BLaER1 (cell line): ENCODE measurements at regions not wholly inside any gene's neighbourhood (a gene's known extent, or its start where the extent isn't known, plus 50 kb on each side); places are given as distances from the start of the nearest gene placed in this dataset.

Experiments
- H3K27ac ChIP-seq: shearing (Covaris generic); formaldehyde crosslinking; 2 replicates; pipeline ENCODE4 v1.8.1; 2022
- H3K27me3 ChIP-seq: shearing (Covaris generic); formaldehyde crosslinking; 2 replicates; pipeline ENCODE4 v1.8.1; 2022
- H3K36me3 ChIP-seq: shearing (Covaris generic); formaldehyde crosslinking; 2 replicates; pipeline ENCODE4 v1.8.1; 2022
- H3K4me1 ChIP-seq: shearing (Covaris generic); formaldehyde crosslinking; 2 replicates; pipeline ENCODE4 v1.8.1; 2022
- H3K4me2 ChIP-seq: shearing (Covaris generic); formaldehyde crosslinking; 2 replicates; pipeline ENCODE4 v1.8.1; 2022
- H3K4me3 ChIP-seq: shearing (Covaris generic); formaldehyde crosslinking; 2 replicates; pipeline ENCODE4 v1.8.1; 2022
- H3K9ac ChIP-seq: shearing (Covaris generic); formaldehyde crosslinking; 2 replicates; pipeline ENCODE4 v1.8.1; 2022
- H3K9me3 ChIP-seq: shearing (Covaris generic); formaldehyde crosslinking; 2 replicates; pipeline ENCODE4 v1.8.1; 2022
- H4K20me1 ChIP-seq: shearing (Covaris generic); formaldehyde crosslinking; 2 replicates; pipeline ENCODE4 v1.8.1; 2022
- Cebpa-rat ChIP-seq: shearing (Covaris generic); IDR thresholded peaks from 2 replicates; pipeline ENCODE4 v1.8.1; 2022

- Histone ChIP-seq H3K4me2 (no peak overlapping the region), H3K9me3 (no peaks in the 10 kb centered on the region), H3K27ac (no peak overlapping the region), H3K4me3 (no peak overlapping the region), H3K4me1 (peaks cover 31% of the 10 kb centered on the region), H3K36me3 (no peaks in the 10 kb centered on the region), H3K9ac (no peak overlapping the region), H3K27me3 (no peaks in the 10 kb centered on the region), H4K20me1 (no peaks in the 10 kb centered on the region)
- no peak for TF ChIP-seq Cebpa-rat
Measured at GRCh38 chr2:46850742-46851141, 64.9 kb downstream of the MCFD2 start.

GRCh38 chr2:46849721-46850556 is 65.7 kb downstream of the MCFD2 start:
- Histone ChIP-seq H4K20me1 (no peaks in the 10 kb centered on the region), H3K27me3 (no peaks in the 10 kb centered on the region), H3K9me3 (no peaks in the 10 kb centered on the region), H3K27ac (peak overlapping the region; percentile 73; the same call in 1 of the 2 replicates), H3K36me3 (no peaks in the 10 kb centered on the region), H3K4me2 (peak overlapping the region; percentile 94), H3K9ac (no peak overlapping the region), H3K4me3 (no peak overlapping the region), H3K4me1 (peaks cover 31% of the 10 kb centered on the region)
- no peak for TF ChIP-seq Cebpa-rat

- peaks cover 31% of the 10 kb centered on the region for H3K4me1 ChIP-seq
- H3K9me3 ChIP-seq, result no peaks in the 10 kb centered on the region
- peak overlapping the region; percentile 94 for H3K4me2 ChIP-seq
- no peaks in the 10 kb centered on the region for H3K27me3 ChIP-seq
- TF ChIP-seq Cebpa-rat, result no peak
- H3K4me3 ChIP-seq, result no peak overlapping the region
- no peaks in the 10 kb centered on the region for H4K20me1 ChIP-seq
- peak overlapping the region; percentile 73 for H3K27ac ChIP-seq
- no peaks in the 10 kb centered on the region for H3K36me3 ChIP-seq
- 0 out of 2 replicates have a peak overlapping the region, but pooled peaks have one; percentile 30 for H3K9ac ChIP-seq
Measured at GRCh38 chr2:46849046-46849715, 66.4 kb downstream of the MCFD2 start.

GRCh38 chr2:46848447-46848846 is 67.2 kb downstream of the MCFD2 start:
- Histone ChIP-seq H3K9ac (0 out of 2 replicates have a peak overlapping the region, but pooled peaks have one; percentile 30), H3K4me3 (peak overlapping the region; percentile 10; the same call in 1 of the 2 replicates), H3K4me1 (peaks cover 31% of the 10 kb centered on the region), H3K27ac (peak overlapping the region; percentile 73), H3K27me3 (no peaks in the 10 kb centered on the region), H3K36me3 (no peaks in the 10 kb centered on the region), H3K9me3 (no peaks in the 10 kb centered on the region), H3K4me2 (peak overlapping the region; percentile 94), H4K20me1 (no peaks in the 10 kb centered on the region)
- no peak for TF ChIP-seq Cebpa-rat

GRCh38 chr2:46847726-46848412 is 67.7 kb downstream of the MCFD2 start:
- Histone ChIP-seq H4K20me1 (no peaks in the 10 kb centered on the region), H3K9me3 (no peaks in the 10 kb centered on the region), H3K4me1 (peaks cover 31% of the 10 kb centered on the region), H3K9ac (no peak overlapping the region; the same call in 1 of the 2 replicates), H3K27ac (peak overlapping the region; percentile 52), H3K27me3 (no peaks in the 10 kb centered on the region), H3K36me3 (no peaks in the 10 kb centered on the region), H3K4me2 (peak overlapping the region; percentile 94), H3K4me3 (peak overlapping the region; percentile 10; the same call in 1 of the 2 replicates)
- no peak for TF ChIP-seq Cebpa-rat

GRCh38 chr2:46847185-46847710 is 68.4 kb downstream of the MCFD2 start:
- Histone ChIP-seq H3K36me3 (no peaks in the 10 kb centered on the region), H3K9me3 (no peaks in the 10 kb centered on the region), H3K4me2 (peak overlapping the region; percentile 94), H3K4me3 (no peak overlapping the region), H3K27ac (peak overlapping the region; percentile 52), H4K20me1 (no peaks in the 10 kb centered on the region), H3K9ac (no peak overlapping the region; the same call in 1 of the 2 replicates), H3K4me1 (peaks cover 31% of the 10 kb centered on the region), H3K27me3 (no peaks in the 10 kb centered on the region)
- TF ChIP-seq Cebpa-rat, result no peak

- Histone ChIP-seq H3K9ac (no peak overlapping the region), H3K9me3 (no peaks in the 10 kb centered on the region), H3K4me1 (peaks cover 38% of the 10 kb centered on the region), H3K27ac (no peak overlapping the region), H3K27me3 (no peaks in the 10 kb centered on the region), H3K4me2 (no peak overlapping the region), H3K36me3 (no peaks in the 10 kb centered on the region), H3K4me3 (no peak overlapping the region), H4K20me1 (no peaks in the 10 kb centered on the region)
- no peak for TF ChIP-seq Cebpa-rat
Measured at GRCh38 chr2:46846536-46846935, 69.1 kb downstream of the MCFD2 start.

- Histone ChIP-seq H3K9me3 (no peaks in the 10 kb centered on the region), H3K4me2 (no peak overlapping the region), H3K27ac (no peak overlapping the region), H3K4me3 (no peak overlapping the region), H4K20me1 (no peaks in the 10 kb centered on the region), H3K4me1 (peaks cover 42% of the 10 kb centered on the region), H3K36me3 (no peaks in the 10 kb centered on the region), H3K27me3 (no peaks in the 10 kb centered on the region), H3K9ac (no peak overlapping the region)
- TF ChIP-seq Cebpa-rat, result no peak
Measured at GRCh38 chr2:46845542-46846486, 69.8 kb downstream of the MCFD2 start.

- Histone ChIP-seq H3K9ac (no peak overlapping the region), H3K4me2 (no peak overlapping the region), H3K27ac (no peak overlapping the region), H3K4me1 (peaks cover 36% of the 10 kb centered on the region), H3K36me3 (no peaks in the 10 kb centered on the region), H3K27me3 (no peaks in the 10 kb centered on the region), H4K20me1 (no peaks in the 10 kb centered on the region), H3K9me3 (no peaks in the 10 kb centered on the region), H3K4me3 (no peak overlapping the region)
- TF ChIP-seq Cebpa-rat, result no peak
Measured at GRCh38 chr2:46844443-46844842, 71.2 kb downstream of the MCFD2 start.
